ENCODE measurements at regions not wholly inside any gene's neighbourhood (a gene's known extent, or its start where the extent isn't known, plus 50 kb on each side); places are given as distances from the start of the nearest gene placed in this dataset.

DNA sequence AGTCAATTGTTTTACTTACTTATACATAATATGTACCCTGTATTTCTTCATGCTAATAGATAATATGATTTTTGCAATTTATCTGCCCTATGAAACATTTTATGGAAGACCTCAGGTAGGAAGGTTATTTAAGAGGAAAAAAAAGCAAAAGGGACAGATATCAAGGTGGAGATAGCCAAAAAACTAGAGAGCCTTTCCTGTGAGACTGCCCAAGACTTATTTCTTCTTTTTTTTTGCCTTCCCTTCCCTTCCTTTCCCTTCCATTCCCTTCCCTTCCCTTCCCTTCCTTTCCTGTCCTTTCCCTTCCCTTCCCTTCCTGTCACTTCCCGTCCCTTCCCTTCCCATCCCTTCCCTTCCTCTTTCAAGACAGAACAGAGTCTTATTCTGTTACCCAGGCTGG, 80.6 kb upstream of the HMCN1 start:
- H3K9ac ChIP-seq (ENCODE audit: insufficient read depth, low read depth, low read length), result no peak overlapping the region
- H3K27ac ChIP-seq (ENCODE audit: extremely low read length, insufficient read depth, low read length), result no peak overlapping the region
- no peaks in the 10 kb centered on the region for H4K20me1 ChIP-seq (ENCODE audit: insufficient read depth, low read length)
- peaks cover 16% of the 10 kb centered on the region for H3K4me1 ChIP-seq (ENCODE audit: insufficient read depth, low read length)
- no peak overlapping the region for H3K4me3 ChIP-seq (replicated peaks in 1 of 3; ENCODE audit: insufficient read depth in 1 of 3, low read depth in 2 of 3, low read length in 3 of 3)
- no peak overlapping the region for H2AFZ ChIP-seq (ENCODE audit: low read length)
- 11% methylated on average over 1 of the region's 1 CpG for WGBS (ENCODE audit: low lambda C conversion rate)
- no peak overlapping the region for H3K4me2 ChIP-seq (ENCODE audit: low read depth, low read length)
- H3K9me3 ChIP-seq (ENCODE audit: low read length), result peaks cover 20% of the 10 kb centered on the region; the same call in 1 of the 2 replicates
- POLR2A ChIA-PET, result no interaction called here
- intact Hi-C loops (cut with micrococcal nuclease; ENCODE audit: unreplicated experiment) (loop anchor here (2.0 kb wide), 1 partner anchor 27 kb away; no protein-coding TSS in a partner anchor), in situ Hi-C loops (cut with HindIII; ENCODE audit: extremely low pct_ligation_motif_present, low pct_unique_long_range_greater_than_20kb) (no loop called here)
- ATAC-seq (no peak), FAIRE-seq (no peak), DNase-seq (ENCODE audit: low spot score) (no peak)
- H3K27me3 ChIP-seq (ENCODE audit: control insufficient read depth in 1 of 2, insufficient read depth in 2 of 2, low read length in 2 of 2), result no peaks in the 10 kb centered on the region
- no peaks in the 10 kb centered on the region for H3K79me2 ChIP-seq (ENCODE audit: insufficient read depth, low read length)
- no TSS peak for BruUV-seq (replicated peaks)
- no peak for TF ChIP-seq SP1 (IDR thresholded peaks at IDR 0.05)
- TF ChIP-seq SP1 (CRISPR knock-in tag; IDR thresholded peaks at IDR 0.05), result no peak
- TF ChIP-seq CREB1 (IDR thresholded peaks at IDR 0.05), result no peak
- TF ChIP-seq CREB1 (CRISPR knock-in tag; IDR thresholded peaks at IDR 0.05), result no peak
- no peak for TF ChIP-seq ZNF12 (CRISPR knock-in tag; IDR thresholded peaks at IDR 0.05)
- no peak for TF ChIP-seq ZFP62 (CRISPR knock-in tag; IDR thresholded peaks at IDR 0.05)
- TF ChIP-seq ISL2 (CRISPR knock-in tag; IDR thresholded peaks at IDR 0.05), result no peak
- no peak for TF ChIP-seq ZNF878 (CRISPR knock-in tag; IDR thresholded peaks at IDR 0.05)
- TF ChIP-seq HNRNPK (IDR thresholded peaks at IDR 0.05; ENCODE audit: low read depth, low read length, poor library complexity, severe bottlenecking), result peak; percentile 95
- no peak for TF ChIP-seq PAXIP1 (CRISPR knock-in tag; conservative IDR thresholded peaks at IDR 0.05)
- no peak for TF ChIP-seq ZBTB7B (CRISPR knock-in tag; IDR thresholded peaks at IDR 0.05)
- TF ChIP-seq PCBP1 (IDR thresholded peaks at IDR 0.05; ENCODE audit: borderline replicate concordance, low read depth, low read length), result 0 out of 2 replicates have a peak, but pooled peaks have one; percentile 59
- no peak for TF ChIP-seq SP2 (CRISPR knock-in tag; IDR thresholded peaks at IDR 0.05)
- TF ChIP-seq NCOA2 (CRISPR knock-in tag; IDR thresholded peaks at IDR 0.05), result no peak
- TF ChIP-seq, protein P1, sequence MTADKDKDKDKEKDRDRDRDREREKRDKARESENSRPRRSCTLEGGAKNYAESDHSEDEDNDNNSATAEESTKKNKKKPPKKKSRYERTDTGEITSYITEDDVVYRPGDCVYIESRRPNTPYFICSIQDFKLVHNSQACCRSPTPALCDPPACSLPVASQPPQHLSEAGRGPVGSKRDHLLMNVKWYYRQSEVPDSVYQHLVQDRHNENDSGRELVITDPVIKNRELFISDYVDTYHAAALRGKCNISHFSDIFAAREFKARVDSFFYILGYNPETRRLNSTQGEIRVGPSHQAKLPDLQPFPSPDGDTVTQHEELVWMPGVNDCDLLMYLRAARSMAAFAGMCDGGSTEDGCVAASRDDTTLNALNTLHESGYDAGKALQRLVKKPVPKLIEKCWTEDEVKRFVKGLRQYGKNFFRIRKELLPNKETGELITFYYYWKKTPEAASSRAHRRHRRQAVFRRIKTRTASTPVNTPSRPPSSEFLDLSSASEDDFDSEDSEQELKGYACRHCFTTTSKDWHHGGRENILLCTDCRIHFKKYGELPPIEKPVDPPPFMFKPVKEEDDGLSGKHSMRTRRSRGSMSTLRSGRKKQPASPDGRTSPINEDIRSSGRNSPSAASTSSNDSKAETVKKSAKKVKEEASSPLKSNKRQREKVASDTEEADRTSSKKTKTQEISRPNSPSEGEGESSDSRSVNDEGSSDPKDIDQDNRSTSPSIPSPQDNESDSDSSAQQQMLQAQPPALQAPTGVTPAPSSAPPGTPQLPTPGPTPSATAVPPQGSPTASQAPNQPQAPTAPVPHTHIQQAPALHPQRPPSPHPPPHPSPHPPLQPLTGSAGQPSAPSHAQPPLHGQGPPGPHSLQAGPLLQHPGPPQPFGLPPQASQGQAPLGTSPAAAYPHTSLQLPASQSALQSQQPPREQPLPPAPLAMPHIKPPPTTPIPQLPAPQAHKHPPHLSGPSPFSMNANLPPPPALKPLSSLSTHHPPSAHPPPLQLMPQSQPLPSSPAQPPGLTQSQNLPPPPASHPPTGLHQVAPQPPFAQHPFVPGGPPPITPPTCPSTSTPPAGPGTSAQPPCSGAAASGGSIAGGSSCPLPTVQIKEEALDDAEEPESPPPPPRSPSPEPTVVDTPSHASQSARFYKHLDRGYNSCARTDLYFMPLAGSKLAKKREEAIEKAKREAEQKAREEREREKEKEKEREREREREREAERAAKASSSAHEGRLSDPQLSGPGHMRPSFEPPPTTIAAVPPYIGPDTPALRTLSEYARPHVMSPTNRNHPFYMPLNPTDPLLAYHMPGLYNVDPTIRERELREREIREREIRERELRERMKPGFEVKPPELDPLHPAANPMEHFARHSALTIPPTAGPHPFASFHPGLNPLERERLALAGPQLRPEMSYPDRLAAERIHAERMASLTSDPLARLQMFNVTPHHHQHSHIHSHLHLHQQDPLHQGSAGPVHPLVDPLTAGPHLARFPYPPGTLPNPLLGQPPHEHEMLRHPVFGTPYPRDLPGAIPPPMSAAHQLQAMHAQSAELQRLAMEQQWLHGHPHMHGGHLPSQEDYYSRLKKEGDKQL (CRISPR knock-in tag; IDR thresholded peaks at IDR 0.05; ENCODE audit: low read depth), result no peak
- no peak for TF ChIP-seq RFXANK (CRISPR knock-in tag; IDR thresholded peaks at IDR 0.05)
- no peak for TF ChIP-seq SP4 (CRISPR knock-in tag; IDR thresholded peaks at IDR 0.05)
- H3K36me3 ChIP-seq (replicated peaks in 1 of 2; ENCODE audit: control insufficient read depth in 1 of 2, insufficient read depth in 2 of 2, low read length in 2 of 2), result no peaks in the 10 kb centered on the region
- CTCF ChIA-PET (ENCODE audit: low intra/inter-chr PET ratio, low total read pairs), result no interaction called here
